KG1 (cell line): ENCODE measurements at regions not wholly inside any gene's neighbourhood (a gene's known extent, or its start where the extent isn't known, plus 50 kb on each side); places are given as distances from the start of the nearest gene placed in this dataset.
"Not testable (repeated sequence)": the region's sequence is repeated elsewhere in the genome, so short reads cannot be mapped to it uniquely, and the experiment has no call there.

Experiments
- DNase-seq: peaks from one replicate; lab custom pipeline; 2025; lab: John Stamatoyannopoulos, UW

DNA sequence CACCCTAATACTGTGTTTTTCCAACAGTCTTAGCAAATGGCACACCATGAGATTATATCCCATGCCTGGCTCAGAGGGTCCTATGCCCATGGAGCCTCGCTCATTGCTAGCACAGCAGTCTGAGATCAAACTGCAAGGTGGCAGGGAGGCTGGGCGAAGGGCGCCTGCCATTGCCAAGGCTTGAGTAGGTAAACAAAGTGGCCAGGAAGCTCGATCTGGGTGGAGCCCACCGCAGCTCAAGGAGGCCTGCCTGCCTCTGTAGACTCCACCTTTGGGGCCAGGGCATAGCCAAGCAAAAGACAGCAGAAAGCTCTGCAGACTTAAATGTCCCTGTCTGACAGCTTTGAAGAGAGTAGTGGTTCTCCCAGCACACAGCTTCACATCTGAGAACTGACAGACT lies 188.2 kb upstream of the ADGRL3 start:
- DNase-seq, result not testable (repeated sequence)

DNA sequence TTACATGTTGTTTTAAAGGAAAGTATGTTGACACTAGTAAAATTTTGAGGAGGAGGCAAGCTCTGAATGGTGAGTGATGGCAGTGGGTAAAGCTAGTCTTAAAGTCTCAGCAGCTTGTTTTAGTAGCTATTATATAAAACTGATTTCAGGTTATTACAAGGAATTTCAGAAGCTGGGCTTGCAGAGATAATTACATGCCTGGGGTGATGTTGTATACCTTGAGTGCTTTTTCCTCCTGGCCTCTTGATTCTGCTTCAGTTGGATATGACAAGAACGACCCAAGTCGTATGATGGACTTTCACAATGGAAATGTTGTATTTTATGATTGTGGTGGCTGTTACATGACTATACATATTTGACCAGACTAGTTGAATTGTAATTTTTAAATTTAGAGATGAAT lies 175.5 kb upstream of the ADGRL3 start:
- no peak for DNase-seq

- DNase-seq, result no peak
These were observed 172.2 kb upstream of the ADGRL3 start for GRCh38 chr4:61027939-61028338.

GRCh38 chr4:61036071-61036684 lies 163.9 kb upstream of the ADGRL3 start:
- DNase-seq, result no peak

DNA sequence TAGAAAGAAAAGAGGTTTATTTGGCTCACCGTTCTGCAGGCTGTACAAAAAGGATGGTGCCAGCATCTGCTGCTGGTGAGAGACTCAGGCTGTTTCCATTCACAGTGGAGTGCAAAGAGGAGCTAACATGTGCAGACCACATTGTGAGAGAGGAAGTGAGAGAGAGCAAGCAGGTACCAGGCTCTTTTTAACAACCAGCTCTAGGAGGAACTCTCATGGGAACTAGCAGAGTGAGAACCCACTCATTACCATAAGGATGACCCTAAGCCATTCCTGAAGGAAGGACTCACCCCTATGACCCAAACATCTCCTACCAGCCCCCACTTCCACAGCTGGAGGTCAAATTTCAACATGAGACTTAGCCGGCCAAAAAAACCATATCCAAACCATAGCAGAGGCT lies 158.6 kb upstream of the ADGRL3 start:
- DNase-seq, result no peak

DNA sequence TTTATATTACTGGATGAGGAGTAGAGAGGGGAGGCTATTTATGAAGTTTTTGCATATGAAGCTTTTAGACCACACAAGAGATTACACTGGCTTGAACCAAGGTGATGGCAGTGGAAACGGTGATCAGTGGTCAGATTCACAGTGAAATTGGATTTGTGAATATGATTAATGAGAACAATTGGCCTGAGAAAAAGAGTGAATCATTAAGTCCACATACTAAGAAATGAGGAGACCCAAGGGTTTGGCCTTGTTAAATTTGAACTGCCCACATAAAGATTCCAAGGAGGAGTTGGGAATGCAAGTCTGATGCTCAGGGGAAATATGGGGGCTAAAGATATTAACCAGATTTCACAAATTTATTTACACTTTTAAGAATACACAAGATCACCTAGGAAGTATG lies 155.3 kb upstream of the ADGRL3 start:
- DNase-seq, result no peak

- no peak for DNase-seq
These were observed 151.1 kb upstream of the ADGRL3 start for GRCh38 chr4:61049018-61049417.

GRCh38 chr4:61067381-61067780 lies 132.7 kb upstream of the ADGRL3 start:
- no peak for DNase-seq

DNA sequence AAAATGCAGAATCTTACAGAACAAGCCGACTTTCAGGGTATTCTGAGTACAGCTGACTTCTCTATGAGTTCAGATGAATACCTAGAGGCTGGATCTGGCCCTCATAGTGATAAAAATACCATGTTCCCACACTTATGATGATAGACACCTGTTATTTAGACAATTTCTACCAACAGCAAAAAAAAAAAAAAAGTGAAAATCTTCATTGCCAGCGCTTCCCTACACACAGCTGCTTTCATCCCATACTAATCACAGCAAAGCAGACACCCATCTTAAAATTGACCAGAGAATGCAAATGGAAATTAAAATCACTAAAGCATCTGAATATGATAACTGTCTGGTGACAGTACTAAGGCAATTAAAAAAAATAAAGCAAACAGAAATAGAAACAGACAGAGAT lies 132.1 kb upstream of the ADGRL3 start:
- DNase-seq, result no peak

- DNase-seq, result no peak
These were observed 131.4 kb upstream of the ADGRL3 start for GRCh38 chr4:61068745-61069144.

- no peak for DNase-seq
These were observed 129.9 kb upstream of the ADGRL3 start for GRCh38 chr4:61070269-61070668.

GRCh38 chr4:61079427-61079826 lies 120.7 kb upstream of the ADGRL3 start:
- no peak for DNase-seq

DNA sequence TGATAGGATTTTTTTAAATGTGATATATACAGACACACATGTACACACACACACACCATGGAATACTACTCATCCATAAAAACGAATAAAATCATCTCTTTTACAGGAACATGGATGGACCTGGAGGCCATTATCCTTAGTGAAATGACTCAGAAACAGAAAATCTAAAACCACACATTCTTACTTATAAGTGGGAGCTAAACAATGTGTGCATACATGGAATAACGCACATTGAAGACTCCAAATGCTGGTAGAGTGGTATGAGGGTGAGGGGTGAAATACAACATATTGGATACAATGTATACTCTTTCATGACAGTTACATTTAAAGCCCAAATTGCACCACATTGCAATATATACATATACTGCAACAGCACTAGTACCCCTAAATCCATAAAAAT lies 120.2 kb upstream of the ADGRL3 start:
- DNase-seq, result no peak

GRCh38 chr4:61085534-61085933 lies 114.6 kb upstream of the ADGRL3 start:
- no peak for DNase-seq

- no peak for DNase-seq
These were observed 113.8 kb upstream of the ADGRL3 start for GRCh38 chr4:61086357-61086756.

DNA sequence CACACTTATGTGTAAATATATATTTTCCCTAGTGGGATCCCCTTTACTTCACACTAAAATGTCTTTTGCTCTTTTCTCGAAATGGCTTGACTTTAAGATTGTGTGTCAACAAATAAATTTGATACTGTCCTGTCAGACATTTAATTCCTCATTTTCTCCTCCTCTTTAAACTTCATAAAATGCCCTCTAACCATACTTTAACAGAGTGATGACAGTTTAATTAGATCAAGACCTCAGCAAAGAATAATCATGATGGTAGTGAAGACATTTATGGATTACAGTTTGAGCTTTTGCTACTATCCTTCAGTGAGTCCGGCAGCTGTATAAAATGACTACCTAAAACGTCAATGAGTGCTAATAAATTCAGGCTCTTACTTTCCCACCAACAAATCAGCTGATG lies 113.1 kb upstream of the ADGRL3 start:
- no peak for DNase-seq

DNA sequence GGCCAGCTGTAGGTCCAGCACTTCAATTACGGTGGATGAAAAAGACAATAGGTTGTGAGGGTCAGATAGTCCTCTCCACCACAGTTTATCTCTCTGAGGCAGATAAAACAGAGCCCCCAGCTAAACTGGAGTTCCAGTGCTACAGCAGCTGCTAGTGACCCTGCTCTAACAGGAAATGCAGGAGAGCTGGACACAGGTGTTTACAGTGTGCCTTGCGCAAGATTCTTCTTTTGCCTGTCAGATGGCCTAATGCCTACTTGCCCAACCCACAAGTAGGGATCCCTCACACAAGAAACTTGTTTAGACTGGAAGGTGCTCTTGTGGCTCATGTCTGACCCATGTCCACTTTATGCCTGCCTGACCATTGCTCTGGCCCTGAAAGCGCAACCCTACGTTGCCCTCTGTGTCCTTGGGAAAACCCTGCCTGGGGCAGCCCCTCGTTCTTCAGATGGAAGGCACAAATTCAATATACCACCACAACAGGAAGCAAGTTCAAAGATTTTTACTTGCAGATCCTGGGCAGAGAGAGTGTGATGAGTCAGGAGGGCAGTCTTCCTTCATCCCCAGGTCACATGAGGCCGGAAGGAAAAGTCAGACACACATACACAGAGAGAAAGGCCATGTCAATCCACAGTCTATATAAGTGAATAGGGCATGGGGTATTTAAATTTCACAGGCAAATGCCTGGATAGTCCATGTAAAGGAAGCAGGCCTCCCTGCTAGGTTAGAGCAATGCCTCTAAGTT lies 105.1 kb upstream of the ADGRL3 start:
- no peak for DNase-seq

- DNase-seq, result no peak
These were observed 71.4 kb upstream of the ADGRL3 start for GRCh38 chr4:61128682-61129081.

- no peak for DNase-seq
These were observed 70.2 kb upstream of the ADGRL3 start for GRCh38 chr4:61129971-61130370.

DNA sequence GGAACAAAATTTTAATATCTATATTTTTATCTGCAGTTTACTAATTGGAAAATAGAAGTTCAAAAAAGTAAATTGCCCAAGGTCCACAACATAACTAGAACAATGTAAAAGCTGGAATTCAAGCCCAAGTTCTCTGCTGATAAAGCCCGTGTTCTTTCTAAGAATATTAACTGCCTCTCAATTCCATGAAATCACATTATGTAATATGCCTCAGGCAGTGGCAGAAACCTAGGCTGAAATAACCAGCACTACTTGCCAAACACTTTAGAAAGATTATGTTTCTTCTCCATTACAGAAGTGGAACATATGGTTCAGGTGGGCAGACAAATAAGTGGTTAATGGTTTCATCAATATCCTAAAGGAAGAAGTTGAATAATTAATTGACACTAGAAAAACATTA lies 56.7 kb upstream of the ADGRL3 start:
- DNase-seq, result no peak

DNA sequence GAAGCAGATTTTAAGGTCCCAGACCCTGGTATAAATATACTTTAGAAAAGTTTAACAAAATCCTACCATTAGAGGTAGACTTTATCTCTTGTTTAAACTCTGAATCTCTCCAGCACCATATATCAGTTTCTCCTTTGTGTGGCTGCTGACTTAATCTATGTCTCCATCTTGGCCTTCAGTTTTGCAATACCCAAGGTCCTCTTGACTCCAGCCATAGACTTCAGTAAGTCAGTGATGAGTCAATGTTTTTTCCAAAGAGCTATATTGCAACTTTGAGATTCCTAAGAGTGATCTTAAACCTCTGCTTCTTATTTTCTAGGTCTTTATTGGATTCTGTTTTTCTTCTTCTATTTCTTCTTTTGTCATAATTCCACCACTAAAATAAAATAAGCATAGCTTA lies 50.8 kb upstream of the ADGRL3 start:
- DNase-seq, result no peak
